GM18873 (cell line): ENCODE measurements at regions not wholly inside any gene's neighbourhood (a gene's known extent, or its start where the extent isn't known, plus 50 kb on each side); places are given as distances from the start of the nearest gene placed in this dataset.
"Not testable (repeated sequence)": the region's sequence is repeated elsewhere in the genome, so short reads cannot be mapped to it uniquely, and the experiment has no call there.

ENCODE experiments used
- ATAC-seq: cut with Tn5 transposase; IDR thresholded peaks from one replicate; pipeline ENCODE4 v1.9.1; 2021; ENCODE audit warnings: mild to moderate bottlenecking, moderate library complexity, moderate number of reproducible peaks; ENCODE audit not compliant: unreplicated experiment, low FRiP score

- ATAC-seq: no peak
These were observed 395.8 kb upstream of the MAF start for GRCh38 chr16:79996321-79996720.

- ATAC-seq: no peak
These were observed 394.8 kb upstream of the MAF start for GRCh38 chr16:79995315-79995714.

GRCh38 chr16:79994418-79994817 lies 393.9 kb upstream of the MAF start:
- ATAC-seq: no peak

- no peak for ATAC-seq
These were observed 393.2 kb upstream of the MAF start for GRCh38 chr16:79993629-79994209.

- ATAC-seq: no peak
These were observed 391.4 kb upstream of the MAF start for GRCh38 chr16:79991969-79992368.

- no peak for ATAC-seq
These were observed 388.2 kb upstream of the MAF start for GRCh38 chr16:79988721-79989220.

GRCh38 chr16:79988089-79988488 lies 387.6 kb upstream of the MAF start:
- no peak for ATAC-seq

GRCh38 chr16:79986352-79986751 lies 385.8 kb upstream of the MAF start:
- no peak for ATAC-seq

GRCh38 chr16:79985606-79986005 lies 385.1 kb upstream of the MAF start:
- ATAC-seq: no peak

GRCh38 chr16:79984149-79984548 lies 383.6 kb upstream of the MAF start:
- ATAC-seq: not testable (repeated sequence)

- ATAC-seq: no peak
These were observed 382.3 kb upstream of the MAF start for GRCh38 chr16:79982862-79983261.

- ATAC-seq: no peak
These were observed 381.8 kb upstream of the MAF start for GRCh38 chr16:79982361-79982760.

- ATAC-seq: no peak
These were observed 381.3 kb upstream of the MAF start for GRCh38 chr16:79981814-79982213.

- no peak for ATAC-seq
These were observed 380.3 kb upstream of the MAF start for GRCh38 chr16:79980650-79981521.

GRCh38 chr16:79977940-79978836 lies 377.7 kb upstream of the MAF start:
- no peak for ATAC-seq

- ATAC-seq: no peak
These were observed 372.8 kb upstream of the MAF start for GRCh38 chr16:79973320-79973719.

GRCh38 chr16:79972053-79972704 lies 371.6 kb upstream of the MAF start:
- ATAC-seq: no peak

GRCh38 chr16:79971237-79971572 lies 370.7 kb upstream of the MAF start:
- no peak for ATAC-seq

GRCh38 chr16:79970551-79971236 lies 370.2 kb upstream of the MAF start:
- ATAC-seq: no peak

- ATAC-seq: no peak
These were observed 369.6 kb upstream of the MAF start for GRCh38 chr16:79970087-79970486.
